ENCODE measurements at regions not wholly inside any gene's neighbourhood (a gene's known extent, or its start where the extent isn't known, plus 50 kb on each side); places are given as distances from the start of the nearest gene placed in this dataset.
"Not testable (repeated sequence)": the region's sequence is repeated elsewhere in the genome, so short reads cannot be mapped to it uniquely, and the experiment has no call there.

GRCh38 chr14:106658066-106658860, 1131.9 kb downstream of the TMEM121 start:
- not testable (repeated sequence) for H3K4me3 ChIP-seq (ENCODE audit: low read length in 2 of 2); H3K9ac ChIP-seq (ENCODE audit: low read depth in 1 of 2, low read length in 2 of 2); H3K36me3 ChIP-seq (ENCODE audit: control insufficient read depth in 2 of 2, insufficient read depth in 2 of 2, low read length in 2 of 2); H3K27me3 ChIP-seq (ENCODE audit: control insufficient read depth in 2 of 2, insufficient read depth in 2 of 2, low read length in 2 of 2); H3K9me3 ChIP-seq (ENCODE audit: control insufficient read depth in 2 of 2, low read length in 2 of 2); H3K4me1 ChIP-seq (ENCODE audit: control insufficient read depth in 2 of 2, insufficient read depth in 2 of 2, low read length in 2 of 2); H3K27ac ChIP-seq (ENCODE audit: low read depth in 2 of 2, low read length in 2 of 2)

DNA sequence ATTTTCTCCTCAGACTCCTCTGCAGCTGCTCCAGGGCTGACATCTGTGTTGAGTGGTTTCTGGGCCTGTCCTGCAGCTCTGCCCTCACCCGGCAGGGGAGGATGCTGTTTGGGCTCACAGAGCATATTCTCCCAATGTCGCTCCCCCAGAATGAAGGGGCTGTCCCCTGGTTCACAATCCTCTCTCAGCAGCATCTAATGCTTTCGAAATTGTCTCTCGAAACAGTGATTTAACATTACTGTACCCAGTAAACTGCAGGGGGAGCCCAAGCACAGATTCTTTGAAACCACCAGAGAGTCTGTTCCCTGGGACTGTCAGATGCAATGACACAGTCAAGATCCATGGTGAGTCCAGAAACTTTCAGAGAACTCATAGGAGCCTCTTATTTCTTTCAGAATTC, 1135.2 kb downstream of the TMEM121 start:
- not testable (repeated sequence) for H3K4me1 ChIP-seq (ENCODE audit: control insufficient read depth in 2 of 2, insufficient read depth in 2 of 2, low read length in 2 of 2); H3K9ac ChIP-seq (ENCODE audit: low read depth in 1 of 2, low read length in 2 of 2)

GRCh38 chr14:106662936-106663550, 1136.7 kb downstream of the TMEM121 start:
- H3K36me3 ChIP-seq (ENCODE audit: control insufficient read depth in 2 of 2, insufficient read depth in 2 of 2, low read length in 2 of 2), result no peaks in the 10 kb centered on the region
- H3K4me1 ChIP-seq (ENCODE audit: control insufficient read depth in 2 of 2, insufficient read depth in 2 of 2, low read length in 2 of 2), result no peaks in the 10 kb centered on the region
- H3K27ac ChIP-seq (ENCODE audit: low read depth in 2 of 2, low read length in 2 of 2), result no peak overlapping the region
- no peak overlapping the region for H3K9ac ChIP-seq (ENCODE audit: low read depth in 1 of 2, low read length in 2 of 2)
- no peaks in the 10 kb centered on the region for H3K9me3 ChIP-seq (ENCODE audit: control insufficient read depth in 2 of 2, low read length in 2 of 2)
- no peak overlapping the region for H3K4me3 ChIP-seq (ENCODE audit: low read length in 2 of 2)
- H3K27me3 ChIP-seq (ENCODE audit: control insufficient read depth in 2 of 2, insufficient read depth in 2 of 2, low read length in 2 of 2), result no peaks in the 10 kb centered on the region

More for the DNA sequence above, 1135.2 kb downstream of the TMEM121 start:
- H3K36me3 ChIP-seq (ENCODE audit: control insufficient read depth in 2 of 2, insufficient read depth in 2 of 2, low read length in 2 of 2); H3K27me3 ChIP-seq (ENCODE audit: control insufficient read depth in 2 of 2, insufficient read depth in 2 of 2, low read length in 2 of 2); H3K27ac ChIP-seq (ENCODE audit: low read depth in 2 of 2, low read length in 2 of 2); H3K9me3 ChIP-seq (ENCODE audit: control insufficient read depth in 2 of 2, low read length in 2 of 2); H3K4me3 ChIP-seq (ENCODE audit: low read length in 2 of 2): not testable (repeated sequence)

DNA sequence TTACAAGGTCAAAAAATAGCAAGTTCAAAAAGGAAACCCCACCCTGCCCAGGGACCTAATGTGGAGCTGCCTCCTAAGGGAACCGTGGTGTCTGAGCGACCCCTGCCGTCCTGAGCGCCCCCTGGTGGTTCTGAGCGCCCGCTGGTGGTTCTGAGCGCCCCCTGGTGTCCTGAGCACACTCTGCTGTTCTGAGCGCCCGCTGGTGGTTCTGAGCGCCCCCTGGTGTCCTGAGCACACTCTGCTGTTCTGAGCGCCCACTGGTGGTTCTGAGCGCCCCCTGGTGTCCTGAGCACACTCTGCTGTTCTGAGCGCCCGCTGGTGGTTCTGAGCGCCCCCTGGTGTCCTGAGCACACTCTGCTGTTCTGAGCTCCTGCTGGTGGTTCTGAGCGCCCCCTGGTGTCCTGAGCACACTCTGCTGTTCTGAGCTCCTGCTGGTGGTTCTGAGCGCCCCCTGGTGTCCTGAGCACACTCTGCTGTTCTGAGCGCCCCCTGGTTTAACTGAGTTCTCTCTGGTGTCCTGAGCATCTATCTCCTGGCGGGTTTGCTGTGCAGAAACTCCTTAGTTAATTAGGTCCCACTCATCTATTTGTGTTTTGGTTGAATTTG, 1137.5 kb downstream of the TMEM121 start:
- not testable (repeated sequence) for H3K27ac ChIP-seq (ENCODE audit: low read depth in 2 of 2, low read length in 2 of 2); H3K9me3 ChIP-seq (ENCODE audit: control insufficient read depth in 2 of 2, low read length in 2 of 2); H3K36me3 ChIP-seq (ENCODE audit: control insufficient read depth in 2 of 2, insufficient read depth in 2 of 2, low read length in 2 of 2); H3K4me3 ChIP-seq (ENCODE audit: low read length in 2 of 2); H3K4me1 ChIP-seq (ENCODE audit: control insufficient read depth in 2 of 2, insufficient read depth in 2 of 2, low read length in 2 of 2); H3K9ac ChIP-seq (ENCODE audit: low read depth in 1 of 2, low read length in 2 of 2); H3K27me3 ChIP-seq (ENCODE audit: control insufficient read depth in 2 of 2, insufficient read depth in 2 of 2, low read length in 2 of 2)

GRCh38 chr14:106665814-106666213, 1139.4 kb downstream of the TMEM121 start:
- Histone ChIP-seq H3K9me3 (ENCODE audit: control insufficient read depth in 2 of 2, low read length in 2 of 2) (no peaks in the 10 kb centered on the region), H3K9ac (ENCODE audit: low read depth in 1 of 2, low read length in 2 of 2) (no peak overlapping the region), H3K27ac (ENCODE audit: low read depth in 2 of 2, low read length in 2 of 2) (no peak overlapping the region), H3K36me3 (ENCODE audit: control insufficient read depth in 2 of 2, insufficient read depth in 2 of 2, low read length in 2 of 2) (no peaks in the 10 kb centered on the region), H3K4me3 (ENCODE audit: low read length in 2 of 2) (no peak overlapping the region), H3K4me1 (ENCODE audit: control insufficient read depth in 2 of 2, insufficient read depth in 2 of 2, low read length in 2 of 2) (no peaks in the 10 kb centered on the region), H3K27me3 (ENCODE audit: control insufficient read depth in 2 of 2, insufficient read depth in 2 of 2, low read length in 2 of 2) (peaks cover 0 to 5% of the 10 kb centered on the region in 2 donors)

GRCh38 chr14:106666341-106666740, 1140.0 kb downstream of the TMEM121 start:
- H3K9me3 ChIP-seq (ENCODE audit: control insufficient read depth in 2 of 2, low read length in 2 of 2), result no peaks in the 10 kb centered on the region

DNA sequence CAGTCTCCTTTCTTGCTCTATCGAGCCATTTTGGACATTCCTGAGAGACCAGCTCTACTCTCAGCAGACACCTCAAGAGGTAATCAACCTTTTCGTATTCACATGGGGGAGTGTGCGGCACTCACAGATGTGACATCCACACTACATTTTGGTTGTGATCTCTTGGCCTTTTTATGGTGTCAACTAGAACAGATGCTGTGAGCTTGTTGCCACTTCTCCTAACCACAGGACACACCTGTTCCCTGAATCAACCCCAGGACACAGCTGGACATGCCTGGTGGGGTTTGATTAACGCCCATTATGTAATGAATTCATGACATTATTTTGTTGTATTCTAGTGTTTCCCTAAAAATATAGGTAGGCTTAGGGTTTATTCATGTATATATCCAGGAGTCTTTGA, 1143.6 kb downstream of the TMEM121 start:
- Histone ChIP-seq H3K4me3 (ENCODE audit: low read length in 2 of 2) (no peak overlapping the region), H3K27ac (ENCODE audit: low read depth in 2 of 2, low read length in 2 of 2) (no peak overlapping the region), H3K9ac (ENCODE audit: low read depth in 1 of 2, low read length in 2 of 2) (no peak overlapping the region), H3K9me3 (ENCODE audit: control insufficient read depth in 2 of 2, low read length in 2 of 2) (no peaks in the 10 kb centered on the region), H3K27me3 (ENCODE audit: control insufficient read depth in 2 of 2, insufficient read depth in 2 of 2, low read length in 2 of 2) (peaks cover 0 to 8% of the 10 kb centered on the region in 2 donors), H3K4me1 (ENCODE audit: control insufficient read depth in 2 of 2, insufficient read depth in 2 of 2, low read length in 2 of 2) (no peaks in the 10 kb centered on the region), H3K36me3 (ENCODE audit: control insufficient read depth in 2 of 2, insufficient read depth in 2 of 2, low read length in 2 of 2) (no peaks in the 10 kb centered on the region)

More at GRCh38 chr14:106666341-106666740, 1140.0 kb downstream of the TMEM121 start:
- Histone ChIP-seq H3K4me3 (ENCODE audit: low read length in 2 of 2) (no peak overlapping the region), H3K9ac (ENCODE audit: low read depth in 1 of 2, low read length in 2 of 2) (no peak overlapping the region), H3K36me3 (ENCODE audit: control insufficient read depth in 2 of 2, insufficient read depth in 2 of 2, low read length in 2 of 2) (no peaks in the 10 kb centered on the region), H3K4me1 (ENCODE audit: control insufficient read depth in 2 of 2, insufficient read depth in 2 of 2, low read length in 2 of 2) (no peaks in the 10 kb centered on the region), H3K27me3 (ENCODE audit: control insufficient read depth in 2 of 2, insufficient read depth in 2 of 2, low read length in 2 of 2) (peaks cover 0 to 5% of the 10 kb centered on the region in 2 donors), H3K27ac (ENCODE audit: low read depth in 2 of 2, low read length in 2 of 2) (no peak overlapping the region)

- H3K27me3 ChIP-seq (ENCODE audit: control insufficient read depth in 2 of 2, insufficient read depth in 2 of 2, low read length in 2 of 2); H3K27ac ChIP-seq (ENCODE audit: low read depth in 2 of 2, low read length in 2 of 2); H3K4me1 ChIP-seq (ENCODE audit: control insufficient read depth in 2 of 2, insufficient read depth in 2 of 2, low read length in 2 of 2); H3K36me3 ChIP-seq (ENCODE audit: control insufficient read depth in 2 of 2, insufficient read depth in 2 of 2, low read length in 2 of 2); H3K4me3 ChIP-seq (ENCODE audit: low read length in 2 of 2); H3K9ac ChIP-seq (ENCODE audit: low read depth in 1 of 2, low read length in 2 of 2); H3K9me3 ChIP-seq (ENCODE audit: control insufficient read depth in 2 of 2, low read length in 2 of 2): not testable (repeated sequence)
These were observed 1147.7 kb downstream of the TMEM121 start for GRCh38 chr14:106674093-106674492.

GRCh38 chr14:106674509-106675125, 1148.2 kb downstream of the TMEM121 start:
- not testable (repeated sequence) for H3K4me3 ChIP-seq (ENCODE audit: low read length in 2 of 2); H3K27me3 ChIP-seq (ENCODE audit: control insufficient read depth in 2 of 2, insufficient read depth in 2 of 2, low read length in 2 of 2); H3K27ac ChIP-seq (ENCODE audit: low read depth in 2 of 2, low read length in 2 of 2)

GRCh38 chr14:106675716-106676115, 1149.3 kb downstream of the TMEM121 start:
- not testable (repeated sequence) for H3K4me3 ChIP-seq (ENCODE audit: low read length in 2 of 2); H3K9me3 ChIP-seq (ENCODE audit: control insufficient read depth in 2 of 2, low read length in 2 of 2); H3K9ac ChIP-seq (ENCODE audit: low read depth in 1 of 2, low read length in 2 of 2); H3K27ac ChIP-seq (ENCODE audit: low read depth in 2 of 2, low read length in 2 of 2); H3K4me1 ChIP-seq (ENCODE audit: control insufficient read depth in 2 of 2, insufficient read depth in 2 of 2, low read length in 2 of 2); H3K36me3 ChIP-seq (ENCODE audit: control insufficient read depth in 2 of 2, insufficient read depth in 2 of 2, low read length in 2 of 2); H3K27me3 ChIP-seq (ENCODE audit: control insufficient read depth in 2 of 2, insufficient read depth in 2 of 2, low read length in 2 of 2)

More at GRCh38 chr14:106674509-106675125, 1148.2 kb downstream of the TMEM121 start:
- H3K9me3 ChIP-seq (ENCODE audit: control insufficient read depth in 2 of 2, low read length in 2 of 2); H3K36me3 ChIP-seq (ENCODE audit: control insufficient read depth in 2 of 2, insufficient read depth in 2 of 2, low read length in 2 of 2); H3K4me1 ChIP-seq (ENCODE audit: control insufficient read depth in 2 of 2, insufficient read depth in 2 of 2, low read length in 2 of 2); H3K9ac ChIP-seq (ENCODE audit: low read depth in 1 of 2, low read length in 2 of 2): not testable (repeated sequence)
